ENCODE measurements at regions not wholly inside any gene's neighbourhood (a gene's known extent, or its start where the extent isn't known, plus 50 kb on each side); places are given as distances from the start of the nearest gene placed in this dataset.

- TF ChIP-seq POLR2AphosphoS5 (IDR thresholded peaks at IDR 0.05) (no peak), CTCF (IDR thresholded peaks at IDR 0.05) (no peak)
Observed at GRCh38 chr10:131694168-131694780, 206.5 kb upstream of the PPP2R2D start.
